Liver (tissue), 8 donors: ENCODE measurements at regions not wholly inside any gene's neighbourhood (a gene's known extent, or its start where the extent isn't known, plus 50 kb on each side); places are given as distances from the start of the nearest gene placed in this dataset.

ENCODE experiments used
- DNase-seq: peaks from one replicate; pipeline ENCODE4 v3.0.0-alpha.2; 2017; ENCODE audit warnings: low spot score
- H3K27ac ChIP-seq, 2 donors: one replicate each; pipeline ENCODE4 v1.7.0; 2013; ENCODE audit warnings: inconsistent platforms in 2 of 2, low read length in 2 of 2, control low read depth in 1 of 2, low read depth in 1 of 2, mild to moderate bottlenecking in 1 of 2
- H3K27me3 ChIP-seq, 4 donors: one replicate each; pipeline versions ENCODE4 v1.6.1 to v1.7.0; 2013; ENCODE audit warnings: low read length in 3 of 4, inconsistent platforms in 1 of 4, mild to moderate bottlenecking in 1 of 4, moderate library complexity in 1 of 4; ENCODE audit not compliant: control insufficient read depth in 4 of 4, insufficient read depth in 4 of 4
- H3K36me3 ChIP-seq, 4 donors: one replicate each; pipeline versions ENCODE4 v1.6.1 to v1.7.0; 2013; ENCODE audit warnings: low read length in 3 of 4, mild to moderate bottlenecking in 3 of 4, low read depth in 1 of 4, moderate library complexity in 1 of 4; ENCODE audit not compliant: control insufficient read depth in 4 of 4, insufficient read depth in 3 of 4
- H3K4me1 ChIP-seq, 4 donors: one replicate each; pipeline versions ENCODE4 v1.6.1 to v1.7.0; 2013; ENCODE audit warnings: low read length in 3 of 4, mild to moderate bottlenecking in 3 of 4, moderate library complexity in 1 of 4; ENCODE audit not compliant: control insufficient read depth in 4 of 4, insufficient read depth in 4 of 4
- H3K4me3 ChIP-seq, 3 donors: one replicate each; pipeline versions ENCODE4 v1.6.1 to v1.7.0; 2013; ENCODE audit warnings: low read length in 3 of 3, control low read depth in 1 of 3, low read depth in 1 of 3, mild to moderate bottlenecking in 1 of 3
- H3K9ac ChIP-seq, 2 donors: one replicate each; pipeline ENCODE4 v1.7.0; 2013; ENCODE audit warnings: low read length in 2 of 2, mild to moderate bottlenecking in 2 of 2, moderate library complexity in 2 of 2, control low read depth in 1 of 2, low read depth in 1 of 2
- H3K9me3 ChIP-seq, 4 donors: one replicate each; pipeline versions ENCODE4 v1.6.1 to v1.7.0; 2013; ENCODE audit warnings: low read length in 3 of 4; ENCODE audit not compliant: control insufficient read depth in 4 of 4
- EGR1 ChIP-seq, 2 donors: IDR thresholded peaks; 2 replicates each; pipeline ENCODE4 v1.6.1; 2016 to 2018; ENCODE audit warnings: antibody characterized with exemption in 2 of 2, low read depth in 2 of 2
- FOXA1 ChIP-seq: IDR thresholded peaks from 2 replicates; pipeline ENCODE4 v1.6.1; 2016; ENCODE audit warnings: antibody characterized with exemption
- FOXA2 ChIP-seq: IDR thresholded peaks from 2 replicates; pipeline ENCODE4 v1.6.1; 2016; ENCODE audit warnings: antibody characterized with exemption
- GABPA ChIP-seq, 2 donors: IDR thresholded peaks in 1 of 2; conservative IDR thresholded peaks in 1 of 2; 2 replicates each; pipeline ENCODE4 v1.6.1; 2016; ENCODE audit warnings: antibody characterized with exemption in 2 of 2, mild to moderate bottlenecking in 1 of 2, moderate library complexity in 1 of 2
- HNF4A ChIP-seq, 2 donors: conservative IDR thresholded peaks; 2 replicates each; pipeline ENCODE4 v1.6.1; 2016; ENCODE audit warnings: antibody characterized with exemption in 2 of 2, mild to moderate bottlenecking in 2 of 2
- HNF4G ChIP-seq: IDR thresholded peaks from 2 replicates; pipeline ENCODE4 v1.6.1; 2016; ENCODE audit warnings: antibody characterized with exemption
- JUND ChIP-seq, 2 donors: IDR thresholded peaks; 2 replicates each; pipeline ENCODE4 v1.6.1; 2016; ENCODE audit warnings: antibody characterized with exemption in 2 of 2
- NR2F2 ChIP-seq: IDR thresholded peaks from 2 replicates; pipeline ENCODE4 v1.6.1; 2016; ENCODE audit warnings: antibody characterized with exemption
- RAD21 ChIP-seq, 2 donors: IDR thresholded peaks; 2 replicates each; pipeline ENCODE4 v1.6.1; 2016; ENCODE audit warnings: antibody characterized with exemption in 2 of 2, mild to moderate bottlenecking in 2 of 2
- RXRA ChIP-seq, 2 donors: IDR thresholded peaks; 2 replicates each; pipeline ENCODE4 v1.6.1; 2017 to 2018; ENCODE audit warnings: antibody characterized with exemption in 2 of 2, mild to moderate bottlenecking in 1 of 2
- SP1 ChIP-seq: IDR thresholded peaks from 2 replicates; pipeline ENCODE4 v1.6.1; 2018; ENCODE audit warnings: antibody characterized with exemption, mild to moderate bottlenecking
- TAF1 ChIP-seq: conservative IDR thresholded peaks from 2 replicates; pipeline ENCODE4 v1.6.1; 2016; ENCODE audit warnings: antibody characterized with exemption, mild to moderate bottlenecking
- YY1 ChIP-seq: IDR thresholded peaks from 2 replicates; pipeline ENCODE4 v1.6.1; 2016; ENCODE audit warnings: antibody characterized with exemption, mild to moderate bottlenecking
- WGBS: extraction: QIAGEN DNeasy Blood & Tissue Kit; methylation state at CpG from one replicate; pipeline ENCODE4 v1.1.7; 2013; 5-methylcytosine and 5-hydroxymethylcytosine counted together
- TF ChIP-seq, protein P1 (sequence below): IDR thresholded peaks from 2 replicates; pipeline ENCODE4 v1.6.1; 2016; ENCODE audit warnings: antibody characterized with exemption
- TF ChIP-seq, protein P2 (sequence below): IDR thresholded peaks from 2 replicates; pipeline ENCODE4 v1.6.1; 2016; ENCODE audit warnings: antibody characterized with exemption, mild to moderate bottlenecking
- TF ChIP-seq, protein P3 (sequence below): fragments of 150-350 bp; IDR thresholded peaks from 2 replicates; pipeline ENCODE4 v1.5.1; 2017; ENCODE audit warnings: improper control_type of control experiment, low read depth, low read length; ENCODE audit not compliant: missing input control
- TF ChIP-seq, protein P4 (sequence below): IDR thresholded peaks from 2 replicates; pipeline ENCODE4 v1.6.1; 2016; ENCODE audit warnings: antibody characterized with exemption
- TF ChIP-seq, protein P5 (sequence below): IDR thresholded peaks from 2 replicates; pipeline ENCODE4 v1.6.1; 2016; ENCODE audit warnings: antibody characterized with exemption
- donor health status: healthy.
- donor health status: healthy.
- donor health status: healthy.
- donor health status: healthy.
- donor health status: healthy.

DNA sequence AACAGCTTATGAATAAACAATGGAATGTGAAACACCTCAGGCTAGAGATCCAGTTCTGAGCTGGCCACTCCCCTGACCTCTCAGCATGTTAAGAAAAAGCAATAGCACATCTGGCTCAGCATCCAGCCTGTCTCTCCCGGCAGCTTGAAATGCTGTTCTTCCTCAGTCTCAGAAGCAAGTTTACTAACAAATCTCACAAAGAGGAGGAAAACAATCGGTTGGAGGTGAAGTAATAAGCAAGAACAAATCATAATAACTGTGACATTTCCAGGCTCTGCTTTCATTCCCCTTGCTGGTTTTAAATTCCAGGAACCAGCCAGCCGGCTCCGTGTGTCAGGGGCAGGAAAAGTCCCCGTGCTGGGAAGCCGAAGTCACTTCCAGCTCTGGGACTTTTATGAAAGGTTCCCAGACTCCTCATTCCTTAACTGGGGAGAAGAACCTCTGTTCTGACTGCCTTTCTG lies 133.9 kb upstream of the ARL4C start:
- DNase-seq, result no peak
- H3K27ac ChIP-seq, result no peak overlapping the region
- 70% methylated on average over 6 of the region's 6 CpGs for WGBS
- no peak overlapping the region for H3K4me3 ChIP-seq
- no peak overlapping the region for H3K9ac ChIP-seq
- H3K4me1 ChIP-seq, result no peaks in the 10 kb centered on the region
- no peaks in the 10 kb centered on the region for H3K9me3 ChIP-seq
- H3K36me3 ChIP-seq, result no peaks in the 10 kb centered on the region
- TF ChIP-seq SP1 (no peak), TAF1 (no peak), JUND (IDR thresholded peaks at IDR 0.05) (no peak), GABPA (IDR thresholded peaks at IDR 0.05 in 1 of 2, conservative IDR thresholded peaks at IDR 0.05 in 1 of 2) (no peak), EGR1 (IDR thresholded peaks at IDR 0.05; ENCODE audit: low read depth in 2 of 2) (no peak), FOXA2 (no peak), HNF4A (conservative IDR thresholded peaks at IDR 0.05) (no peak)
- TF ChIP-seq, protein P1, sequence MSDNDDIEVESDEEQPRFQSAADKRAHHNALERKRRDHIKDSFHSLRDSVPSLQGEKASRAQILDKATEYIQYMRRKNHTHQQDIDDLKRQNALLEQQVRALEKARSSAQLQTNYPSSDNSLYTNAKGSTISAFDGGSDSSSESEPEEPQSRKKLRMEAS, result no peak
- TF ChIP-seq, protein P2, sequence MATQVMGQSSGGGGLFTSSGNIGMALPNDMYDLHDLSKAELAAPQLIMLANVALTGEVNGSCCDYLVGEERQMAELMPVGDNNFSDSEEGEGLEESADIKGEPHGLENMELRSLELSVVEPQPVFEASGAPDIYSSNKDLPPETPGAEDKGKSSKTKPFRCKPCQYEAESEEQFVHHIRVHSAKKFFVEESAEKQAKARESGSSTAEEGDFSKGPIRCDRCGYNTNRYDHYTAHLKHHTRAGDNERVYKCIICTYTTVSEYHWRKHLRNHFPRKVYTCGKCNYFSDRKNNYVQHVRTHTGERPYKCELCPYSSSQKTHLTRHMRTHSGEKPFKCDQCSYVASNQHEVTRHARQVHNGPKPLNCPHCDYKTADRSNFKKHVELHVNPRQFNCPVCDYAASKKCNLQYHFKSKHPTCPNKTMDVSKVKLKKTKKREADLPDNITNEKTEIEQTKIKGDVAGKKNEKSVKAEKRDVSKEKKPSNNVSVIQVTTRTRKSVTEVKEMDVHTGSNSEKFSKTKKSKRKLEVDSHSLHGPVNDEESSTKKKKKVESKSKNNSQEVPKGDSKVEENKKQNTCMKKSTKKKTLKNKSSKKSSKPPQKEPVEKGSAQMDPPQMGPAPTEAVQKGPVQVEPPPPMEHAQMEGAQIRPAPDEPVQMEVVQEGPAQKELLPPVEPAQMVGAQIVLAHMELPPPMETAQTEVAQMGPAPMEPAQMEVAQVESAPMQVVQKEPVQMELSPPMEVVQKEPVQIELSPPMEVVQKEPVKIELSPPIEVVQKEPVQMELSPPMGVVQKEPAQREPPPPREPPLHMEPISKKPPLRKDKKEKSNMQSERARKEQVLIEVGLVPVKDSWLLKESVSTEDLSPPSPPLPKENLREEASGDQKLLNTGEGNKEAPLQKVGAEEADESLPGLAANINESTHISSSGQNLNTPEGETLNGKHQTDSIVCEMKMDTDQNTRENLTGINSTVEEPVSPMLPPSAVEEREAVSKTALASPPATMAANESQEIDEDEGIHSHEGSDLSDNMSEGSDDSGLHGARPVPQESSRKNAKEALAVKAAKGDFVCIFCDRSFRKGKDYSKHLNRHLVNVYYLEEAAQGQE, result no peak
- TF ChIP-seq, protein P3, sequence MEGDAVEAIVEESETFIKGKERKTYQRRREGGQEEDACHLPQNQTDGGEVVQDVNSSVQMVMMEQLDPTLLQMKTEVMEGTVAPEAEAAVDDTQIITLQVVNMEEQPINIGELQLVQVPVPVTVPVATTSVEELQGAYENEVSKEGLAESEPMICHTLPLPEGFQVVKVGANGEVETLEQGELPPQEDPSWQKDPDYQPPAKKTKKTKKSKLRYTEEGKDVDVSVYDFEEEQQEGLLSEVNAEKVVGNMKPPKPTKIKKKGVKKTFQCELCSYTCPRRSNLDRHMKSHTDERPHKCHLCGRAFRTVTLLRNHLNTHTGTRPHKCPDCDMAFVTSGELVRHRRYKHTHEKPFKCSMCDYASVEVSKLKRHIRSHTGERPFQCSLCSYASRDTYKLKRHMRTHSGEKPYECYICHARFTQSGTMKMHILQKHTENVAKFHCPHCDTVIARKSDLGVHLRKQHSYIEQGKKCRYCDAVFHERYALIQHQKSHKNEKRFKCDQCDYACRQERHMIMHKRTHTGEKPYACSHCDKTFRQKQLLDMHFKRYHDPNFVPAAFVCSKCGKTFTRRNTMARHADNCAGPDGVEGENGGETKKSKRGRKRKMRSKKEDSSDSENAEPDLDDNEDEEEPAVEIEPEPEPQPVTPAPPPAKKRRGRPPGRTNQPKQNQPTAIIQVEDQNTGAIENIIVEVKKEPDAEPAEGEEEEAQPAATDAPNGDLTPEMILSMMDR, result no peak
- H3K27me3 ChIP-seq, result no peaks in the 10 kb centered on the region

DNA sequence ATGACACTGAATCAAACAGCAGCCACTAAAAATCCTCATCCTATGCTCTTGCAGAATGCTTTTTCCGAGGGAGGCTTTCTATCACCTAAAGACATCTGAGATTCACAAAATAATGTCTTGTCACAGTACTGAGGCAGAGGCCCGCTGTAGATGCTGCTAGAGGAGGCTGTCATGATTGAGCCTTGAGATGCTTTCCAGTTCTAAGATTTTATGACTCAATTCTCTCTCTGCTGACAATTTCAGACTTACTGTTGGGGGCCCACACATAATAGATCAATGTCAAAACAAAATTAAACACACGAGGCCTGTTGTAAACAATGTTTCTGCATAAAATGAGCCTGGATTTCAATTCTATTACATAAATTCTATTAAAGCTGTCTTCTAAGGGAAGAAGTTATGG lies 132.7 kb upstream of the ARL4C start:
- H3K27ac ChIP-seq, result no peak overlapping the region
- H3K4me3 ChIP-seq, result no peak overlapping the region
- no peaks in the 10 kb centered on the region for H3K4me1 ChIP-seq
- no peaks in the 10 kb centered on the region for H3K36me3 ChIP-seq
- no peak overlapping the region for H3K9ac ChIP-seq
- H3K27me3 ChIP-seq, result no peaks in the 10 kb centered on the region
- no peaks in the 10 kb centered on the region for H3K9me3 ChIP-seq
- DNase-seq, result no peak
- WGBS, result 87% methylated on average over 3 of the region's 3 CpGs
- TF ChIP-seq HNF4A (conservative IDR thresholded peaks at IDR 0.05) (no peak), YY1 (no peak), FOXA1 (no peak), RAD21 (IDR thresholded peaks at IDR 0.05) (no peak), FOXA2 (no peak), RXRA (IDR thresholded peaks at IDR 0.05) (no peak), JUND (IDR thresholded peaks at IDR 0.05) (no peak), EGR1 (IDR thresholded peaks at IDR 0.05; ENCODE audit: low read depth in 2 of 2) (no peak), SP1 (no peak), HNF4G (no peak), TAF1 (no peak), NR2F2 (no peak), GABPA (IDR thresholded peaks at IDR 0.05 in 1 of 2, conservative IDR thresholded peaks at IDR 0.05 in 1 of 2) (no peak)
- TF ChIP-seq, protein P2, result no peak
- TF ChIP-seq, protein P4, sequence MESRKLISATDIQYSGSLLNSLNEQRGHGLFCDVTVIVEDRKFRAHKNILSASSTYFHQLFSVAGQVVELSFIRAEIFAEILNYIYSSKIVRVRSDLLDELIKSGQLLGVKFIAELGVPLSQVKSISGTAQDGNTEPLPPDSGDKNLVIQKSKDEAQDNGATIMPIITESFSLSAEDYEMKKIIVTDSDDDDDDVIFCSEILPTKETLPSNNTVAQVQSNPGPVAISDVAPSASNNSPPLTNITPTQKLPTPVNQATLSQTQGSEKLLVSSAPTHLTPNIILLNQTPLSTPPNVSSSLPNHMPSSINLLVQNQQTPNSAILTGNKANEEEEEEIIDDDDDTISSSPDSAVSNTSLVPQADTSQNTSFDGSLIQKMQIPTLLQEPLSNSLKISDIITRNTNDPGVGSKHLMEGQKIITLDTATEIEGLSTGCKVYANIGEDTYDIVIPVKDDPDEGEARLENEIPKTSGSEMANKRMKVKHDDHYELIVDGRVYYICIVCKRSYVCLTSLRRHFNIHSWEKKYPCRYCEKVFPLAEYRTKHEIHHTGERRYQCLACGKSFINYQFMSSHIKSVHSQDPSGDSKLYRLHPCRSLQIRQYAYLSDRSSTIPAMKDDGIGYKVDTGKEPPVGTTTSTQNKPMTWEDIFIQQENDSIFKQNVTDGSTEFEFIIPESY, result no peak
- TF ChIP-seq, protein P5, sequence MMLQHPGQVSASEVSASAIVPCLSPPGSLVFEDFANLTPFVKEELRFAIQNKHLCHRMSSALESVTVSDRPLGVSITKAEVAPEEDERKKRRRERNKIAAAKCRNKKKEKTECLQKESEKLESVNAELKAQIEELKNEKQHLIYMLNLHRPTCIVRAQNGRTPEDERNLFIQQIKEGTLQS, result no peak
- TF ChIP-seq, protein P3, result no peak
